Neural cell (in vitro differentiated cells): ENCODE measurements at regions not wholly inside any gene's neighbourhood (a gene's known extent, or its start where the extent isn't known, plus 50 kb on each side); places are given as distances from the start of the nearest gene placed in this dataset.
A peak's percentile ranks its signal among the peaks of the same experiment; 100 is the strongest.

Experiments
- H2AFZ ChIP-seq: fragments of 200-600, 300-800 bp; sonication (generic), shearing (Covaris generic); 2 replicates; pipeline ENCODE4 v1.6.0; 2014; ENCODE audit warnings: low read depth, mild to moderate bottlenecking, antibody characterized with exemption, low read length, moderate library complexity
- H3F3A ChIP-seq: fragments of 200-600 bp; shearing (Covaris generic); 2 replicates; pipeline ENCODE4 v1.6.1; 2016; ENCODE audit warnings: mild to moderate bottlenecking, moderate library complexity, mixed read lengths, antibody characterized with exemption, low read length; ENCODE audit not compliant: insufficient read depth, poor library complexity, severe bottlenecking
- H3K27ac ChIP-seq: fragments of 200-600, 300-800 bp; sonication (generic), shearing (Covaris generic); 2 replicates; pipeline ENCODE4 v1.5.1; 2014; ENCODE audit warnings: mild to moderate bottlenecking, low read length, moderate library complexity
- H3K27me3 ChIP-seq: fragments of 300-800, 200-600 bp; sonication (generic), shearing (Covaris generic); 2 replicates; pipeline ENCODE4 v1.6.0; 2014; ENCODE audit warnings: mild to moderate bottlenecking, low read depth, low read length, moderate library complexity; ENCODE audit not compliant: insufficient read depth
- H3K36me3 ChIP-seq: fragments of 300-800, 200-600 bp; sonication (generic), shearing (Covaris generic); 2 replicates; pipeline ENCODE4 v1.5.1; 2014; ENCODE audit warnings: mild to moderate bottlenecking, antibody characterized with exemption, low read length, moderate library complexity; ENCODE audit not compliant: insufficient read depth
- H3K4me2 ChIP-seq: fragments of 300-800, 200-600 bp; sonication (generic), shearing (Covaris generic); 2 replicates; pipeline ENCODE4 v1.6.0; 2014; ENCODE audit warnings: mild to moderate bottlenecking, low read length
- H3K4me3 ChIP-seq: fragments of 300-800, 200-600 bp; sonication (generic), shearing (Covaris generic); 2 replicates; pipeline ENCODE4 v1.5.1; 2014; ENCODE audit warnings: mild to moderate bottlenecking, low read length, moderate library complexity
- H3K79me2 ChIP-seq: fragments of 200-600 bp; shearing (Covaris generic); replicated peaks from 2 replicates; pipeline ENCODE4 v1.6.0; 2014; ENCODE audit warnings: mild to moderate bottlenecking, low read length, moderate library complexity; ENCODE audit not compliant: insufficient read depth
- H3K9ac ChIP-seq: fragments of 300-800, 200-600 bp; sonication (generic), shearing (Covaris generic); 2 replicates; pipeline ENCODE4 v1.6.1; 2016; ENCODE audit warnings: mild to moderate bottlenecking, low read length, mixed read lengths
- H3K9me2 ChIP-seq: fragments of 200-600 bp; shearing (Covaris generic); 2 replicates; pipeline ENCODE4 v1.6.1; 2016; ENCODE audit warnings: mild to moderate bottlenecking, low read length, mixed read lengths; ENCODE audit not compliant: insufficient read depth
- H3K9me3 ChIP-seq: fragments of 200-600, 300-800 bp; sonication (generic), shearing (Covaris generic); 2 replicates; pipeline ENCODE4 v1.6.1; 2016; ENCODE audit warnings: mild to moderate bottlenecking, mixed run types, low read length, moderate library complexity, mixed read lengths
- H4K20me1 ChIP-seq: fragments of 200-600 bp; shearing (Covaris generic); 2 replicates; pipeline ENCODE4 v1.6.1; 2016; ENCODE audit warnings: mild to moderate bottlenecking, mixed run types; ENCODE audit not compliant: insufficient read depth
- CTCF ChIP-seq: fragments of 450-650 bp; IDR thresholded peaks from 2 replicates; pipeline ENCODE4 v1.5.1; 2014; ENCODE audit warnings: antibody characterized with exemption, mild to moderate bottlenecking, moderate library complexity; ENCODE audit not compliant: poor library complexity, severe bottlenecking
- EP300 ChIP-seq: fragments of 450-650 bp; conservative IDR thresholded peaks from 2 replicates; pipeline ENCODE4 v1.6.1; 2014; ENCODE audit warnings: antibody characterized with exemption, mild to moderate bottlenecking, moderate library complexity; ENCODE audit not compliant: poor library complexity, severe bottlenecking
- EZH2 ChIP-seq: fragments of 200-600, 300-800 bp; shearing (Covaris generic), sonication (generic); IDR thresholded peaks from 2 replicates; pipeline ENCODE4 v1.6.1; 2014; ENCODE audit warnings: antibody characterized with exemption, low read length, borderline replicate concordance, mild to moderate bottlenecking; ENCODE audit not compliant: insufficient read depth, poor library complexity, severe bottlenecking
- MXI1 ChIP-seq: fragments of 450-650 bp; conservative IDR thresholded peaks from 2 replicates; pipeline ENCODE4 v1.6.1; 2014; ENCODE audit warnings: antibody characterized with exemption, mild to moderate bottlenecking; ENCODE audit not compliant: poor library complexity, severe bottlenecking
- POLR2AphosphoS5 ChIP-seq: IDR thresholded peaks from 2 replicates; pipeline ENCODE4 v1.6.1; 2012
- RAD21 ChIP-seq: fragments of 450-650 bp; conservative IDR thresholded peaks from 2 replicates; pipeline ENCODE4 v1.6.1; 2014; ENCODE audit warnings: antibody characterized with exemption, mild to moderate bottlenecking, moderate library complexity
- REST ChIP-seq: IDR thresholded peaks from 2 replicates; pipeline ENCODE4 v1.6.1; 2012; ENCODE audit warnings: borderline replicate concordance
- SMC3 ChIP-seq: fragments of 450-650 bp; conservative IDR thresholded peaks from 2 replicates; pipeline ENCODE4 v1.6.1; 2014; ENCODE audit warnings: antibody characterized with exemption, mild to moderate bottlenecking, moderate library complexity; ENCODE audit not compliant: poor library complexity
- TAF1 ChIP-seq: IDR thresholded peaks from 2 replicates; pipeline ENCODE4 v1.6.1; 2012; ENCODE audit warnings: low read depth

- Histone ChIP-seq H3K4me2 (no peak overlapping the region), H2AFZ (no peak overlapping the region), H3K27me3 (no peaks in the 10 kb centered on the region), H3K79me2 (no peaks in the 10 kb centered on the region), H3K9me3 (no peaks in the 10 kb centered on the region), H3K36me3 (no peaks in the 10 kb centered on the region), H3K4me3 (no peak overlapping the region), H3K9me2 (no peaks in the 10 kb centered on the region), H3F3A (no peaks in the 10 kb centered on the region), H3K27ac (no peak overlapping the region), H4K20me1 (no peaks in the 10 kb centered on the region), H3K9ac (no peak overlapping the region)
- no peak for TF ChIP-seq EZH2
- TF ChIP-seq EP300, result no peak
- no peak for TF ChIP-seq REST
- no peak for TF ChIP-seq POLR2AphosphoS5
- TF ChIP-seq RAD21, result no peak
- no peak for TF ChIP-seq TAF1
- no peak for TF ChIP-seq SMC3
- no peak for TF ChIP-seq MXI1
- no peak for TF ChIP-seq CTCF
Observed at GRCh38 chr3:14260463-14260862, 81.8 kb downstream of the LSM3 start.

- no peak overlapping the region for H3K4me2 ChIP-seq
- H2AFZ ChIP-seq, result no peak overlapping the region
- H3K27me3 ChIP-seq, result no peaks in the 10 kb centered on the region
- H3K9me3 ChIP-seq, result no peaks in the 10 kb centered on the region
- no peaks in the 10 kb centered on the region for H3F3A ChIP-seq
- H3K79me2 ChIP-seq, result no peaks in the 10 kb centered on the region
- no peak overlapping the region for H3K27ac ChIP-seq
- no peak overlapping the region for H3K9ac ChIP-seq
- no peaks in the 10 kb centered on the region for H4K20me1 ChIP-seq
- H3K9me2 ChIP-seq, result no peaks in the 10 kb centered on the region
- no peak for TF ChIP-seq EZH2
- peak; percentile 93 for TF ChIP-seq RAD21
- no peak for TF ChIP-seq EP300
- no peak for TF ChIP-seq MXI1
- TF ChIP-seq REST, result no peak
- peak; percentile 93 for TF ChIP-seq CTCF
- no peak for TF ChIP-seq POLR2AphosphoS5
- TF ChIP-seq TAF1, result no peak
- TF ChIP-seq SMC3, result peak; percentile 93
- H3K36me3 ChIP-seq, result no peaks in the 10 kb centered on the region
- no peak overlapping the region for H3K4me3 ChIP-seq
Observed at GRCh38 chr3:14261229-14261628, 82.6 kb downstream of the LSM3 start.
